ENCODE measurements at regions not wholly inside any gene's neighbourhood (a gene's known extent, or its start where the extent isn't known, plus 50 kb on each side); places are given as distances from the start of the nearest gene placed in this dataset.
"Not testable (repeated sequence)": the region's sequence is repeated elsewhere in the genome, so short reads cannot be mapped to it uniquely, and the experiment has no call there.

DNA sequence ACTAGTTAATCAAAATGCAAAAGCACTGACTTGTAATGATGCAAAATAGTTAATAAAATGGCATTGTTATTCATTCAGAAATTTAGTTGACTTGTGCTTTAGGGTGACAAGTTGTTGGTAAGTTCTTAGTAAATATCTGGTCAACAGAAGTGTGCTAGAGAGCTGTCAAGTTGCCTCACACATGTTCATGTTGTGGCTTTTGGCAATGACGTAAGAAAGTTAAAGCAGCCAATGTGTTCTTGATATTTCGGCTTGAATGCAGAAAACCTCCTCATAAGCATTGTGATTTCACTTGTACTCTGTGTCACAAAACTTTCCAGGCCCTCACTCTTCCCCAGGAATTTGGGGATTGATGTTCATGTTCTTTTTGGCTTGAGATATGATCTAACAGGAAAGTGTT is 626.7 kb downstream of the PRR16 start:
- DNase-seq (ENCODE audit: low spot score), result no peak

DNA sequence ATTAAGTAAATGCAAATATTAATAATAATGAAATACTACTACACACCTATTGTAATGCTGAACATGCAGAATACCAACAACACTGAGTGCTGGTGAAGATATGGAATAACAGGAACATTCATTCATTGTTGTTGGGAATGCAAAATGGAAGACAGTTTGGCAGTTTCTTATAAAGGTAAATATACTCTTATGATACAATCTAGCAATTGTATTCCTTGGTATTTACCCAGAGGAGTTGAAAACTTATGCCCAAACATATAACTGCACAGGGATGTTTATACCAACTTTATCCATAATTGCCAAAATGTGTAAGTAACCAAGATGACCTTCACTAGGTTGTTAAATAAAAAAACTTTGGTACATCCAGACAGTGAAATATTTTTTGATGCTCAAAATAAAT is 636.8 kb downstream of the PRR16 start:
- no peak for DNase-seq (ENCODE audit: low spot score)

- no peak for DNase-seq (ENCODE audit: low spot score)
These were observed 641.8 kb downstream of the PRR16 start for GRCh38 chr5:121105921-121106320.

DNA sequence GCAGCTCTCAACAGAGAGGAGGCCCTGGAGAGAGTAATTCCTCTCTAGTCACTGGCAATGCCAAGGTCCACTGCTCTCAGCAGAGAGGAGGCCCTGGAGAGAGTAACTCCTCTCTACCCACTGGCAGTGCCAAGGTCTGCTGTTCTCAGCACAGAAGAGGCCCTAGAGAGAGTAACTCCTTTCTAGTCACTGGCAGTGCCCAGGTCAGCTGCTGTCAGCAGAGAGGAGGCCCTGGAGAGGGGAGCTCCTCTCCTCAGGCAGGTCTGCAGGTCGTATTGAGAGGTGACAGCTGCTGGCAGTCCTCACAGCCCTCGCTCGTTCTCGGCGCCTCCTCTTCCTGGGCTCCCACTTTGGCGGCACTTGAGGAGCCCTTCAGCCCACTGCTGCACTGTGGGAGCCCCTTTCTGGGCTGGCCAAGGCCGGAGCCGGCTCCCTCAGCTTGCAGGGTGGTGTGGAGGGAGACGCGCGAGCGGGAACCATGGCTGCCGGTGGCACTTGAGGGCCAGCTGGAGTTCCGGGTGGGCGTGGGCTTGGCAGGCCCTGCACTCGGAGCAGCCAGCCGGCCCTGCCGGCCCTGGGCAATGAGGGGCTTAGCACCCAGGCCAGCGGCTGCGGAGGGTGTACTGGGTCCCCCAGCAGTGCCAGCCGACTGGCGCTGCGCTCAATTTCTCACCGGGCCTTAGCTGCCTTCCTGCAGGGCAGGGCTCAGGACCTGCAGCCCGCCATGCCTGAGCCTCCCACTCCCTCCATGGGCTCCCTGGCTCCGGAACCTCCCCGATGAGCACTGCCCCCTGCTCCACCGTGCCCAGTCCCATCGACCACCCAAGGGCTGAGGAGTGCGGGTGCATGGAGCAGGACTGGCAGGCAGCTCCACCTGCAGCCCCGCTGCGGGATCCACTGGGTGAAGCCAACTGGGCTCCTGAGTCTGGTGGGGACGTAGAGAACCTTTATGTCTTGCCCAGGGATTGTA is 642.9 kb downstream of the PRR16 start:
- DNase-seq (ENCODE audit: low spot score), result not testable (repeated sequence)

DNA sequence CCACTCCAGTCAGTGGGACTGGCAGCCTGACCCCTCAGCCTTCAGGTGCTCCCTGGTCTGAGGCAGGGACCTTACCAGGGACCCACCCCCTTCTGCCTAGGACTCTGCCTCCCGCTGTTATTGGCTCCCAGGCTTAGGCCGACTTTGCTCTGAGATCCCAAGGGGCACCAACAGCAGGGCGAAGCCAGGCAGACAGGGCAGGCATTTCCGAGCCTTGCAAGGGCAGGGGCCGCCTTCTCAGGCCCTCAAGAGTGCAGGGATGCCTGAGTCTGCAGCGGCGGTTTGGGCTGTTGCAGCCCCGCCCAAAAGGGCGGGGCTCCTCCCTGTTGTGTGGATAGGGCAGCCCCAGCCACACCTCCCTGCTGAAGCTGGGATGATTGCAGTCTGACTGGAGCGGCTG is 644.6 kb downstream of the PRR16 start:
- no peak for DNase-seq (ENCODE audit: low spot score)

DNA sequence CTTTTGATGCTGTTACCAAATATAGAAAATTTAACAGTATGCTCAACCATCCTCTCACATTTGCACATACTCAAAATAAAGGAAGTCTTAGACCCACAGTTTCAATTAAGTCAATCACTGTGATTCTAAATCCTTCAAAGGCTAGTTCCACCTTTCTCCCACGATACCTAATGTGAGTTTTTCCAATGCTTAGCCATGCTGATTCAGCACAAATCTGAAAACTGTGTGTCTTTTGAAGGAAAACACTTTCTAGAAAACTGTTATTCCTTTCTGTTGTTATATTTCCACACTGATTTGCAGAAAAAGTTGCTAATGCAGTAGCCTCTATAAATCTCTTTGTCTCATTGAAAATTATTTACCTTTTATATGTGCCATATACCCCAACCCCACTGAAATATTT is 645.7 kb downstream of the PRR16 start:
- no peak for DNase-seq (ENCODE audit: low spot score)

GRCh38 chr5:121121786-121122185 is 657.7 kb downstream of the PRR16 start:
- DNase-seq (ENCODE audit: low spot score), result no peak

DNA sequence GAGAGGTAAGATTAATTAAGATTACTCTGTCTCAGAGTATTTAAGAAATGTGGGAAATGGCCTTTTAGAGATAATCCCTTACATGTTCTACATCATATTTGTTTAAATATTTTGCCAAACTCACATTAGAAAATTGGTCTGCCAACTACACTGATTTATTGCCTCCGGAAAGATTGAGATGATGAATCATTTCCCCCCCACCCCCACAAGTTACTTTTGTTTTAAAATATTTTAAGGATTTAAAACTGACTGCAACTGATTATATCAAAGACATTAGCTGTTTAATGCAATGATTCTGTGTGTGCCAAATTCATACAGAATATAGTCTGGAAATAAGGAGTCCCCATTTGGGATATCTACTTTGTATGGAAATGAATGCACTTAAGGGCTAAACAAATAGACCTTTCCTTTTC is 674.4 kb downstream of the PRR16 start:
- no peak for DNase-seq (ENCODE audit: low spot score)

DNA sequence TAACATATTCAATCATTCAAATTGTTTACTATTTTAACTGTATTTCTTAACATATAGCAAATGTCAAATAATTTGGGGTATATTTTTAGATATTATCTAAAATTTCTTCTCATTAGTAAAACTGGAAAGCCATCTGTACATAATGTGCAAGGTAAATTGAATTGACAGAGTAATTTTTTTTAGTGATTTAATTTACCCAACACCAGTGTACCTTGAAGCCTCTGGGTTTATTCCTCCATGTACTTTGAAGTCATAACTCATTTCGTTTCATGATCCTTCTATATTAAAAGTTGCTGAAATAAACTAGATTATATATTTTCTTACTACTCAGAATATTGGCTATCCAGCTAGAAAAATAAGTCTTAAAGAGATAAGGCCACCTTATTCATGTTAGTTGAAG is 674.9 kb downstream of the PRR16 start:
- no peak for DNase-seq (ENCODE audit: low spot score)

DNA sequence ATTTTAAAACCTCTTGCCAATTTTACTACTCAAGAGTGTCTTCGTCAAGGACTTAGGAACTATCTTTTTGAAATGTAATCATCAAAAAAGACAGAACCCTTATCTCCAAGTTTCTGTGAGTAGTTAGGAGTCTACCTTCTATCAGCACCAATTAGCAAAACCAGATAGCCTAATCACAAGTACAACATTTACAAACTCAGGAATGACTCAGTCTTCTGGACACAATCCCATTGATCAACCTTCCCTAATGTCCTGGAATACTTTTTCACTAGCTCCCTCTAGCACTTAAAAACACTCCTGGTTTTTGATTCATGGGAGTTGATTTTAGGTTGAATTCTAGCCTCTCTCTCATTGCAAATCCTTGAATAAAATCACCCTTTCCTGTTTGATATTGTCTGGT is 680.7 kb downstream of the PRR16 start:
- DNase-seq (ENCODE audit: low spot score), result no peak

DNA sequence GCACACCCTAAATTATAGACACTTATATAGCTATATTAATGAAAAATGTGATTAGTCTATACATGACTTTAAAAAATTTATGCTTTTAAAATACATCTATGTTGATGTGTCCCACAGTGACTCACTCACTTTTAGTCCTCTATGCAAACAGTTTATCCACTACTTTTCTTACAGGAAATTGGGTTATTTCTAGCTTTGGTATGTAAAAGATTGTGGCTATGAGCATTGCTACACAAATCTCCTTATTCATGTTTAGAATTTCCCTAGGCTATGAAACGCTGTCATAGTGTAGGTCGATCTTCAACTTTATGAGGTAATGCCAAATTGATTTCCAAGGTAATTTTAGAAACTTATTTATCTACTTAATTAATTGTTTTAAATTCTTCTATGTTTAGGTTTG is 687.4 kb downstream of the PRR16 start:
- DNase-seq (ENCODE audit: low spot score), result no peak

DNA sequence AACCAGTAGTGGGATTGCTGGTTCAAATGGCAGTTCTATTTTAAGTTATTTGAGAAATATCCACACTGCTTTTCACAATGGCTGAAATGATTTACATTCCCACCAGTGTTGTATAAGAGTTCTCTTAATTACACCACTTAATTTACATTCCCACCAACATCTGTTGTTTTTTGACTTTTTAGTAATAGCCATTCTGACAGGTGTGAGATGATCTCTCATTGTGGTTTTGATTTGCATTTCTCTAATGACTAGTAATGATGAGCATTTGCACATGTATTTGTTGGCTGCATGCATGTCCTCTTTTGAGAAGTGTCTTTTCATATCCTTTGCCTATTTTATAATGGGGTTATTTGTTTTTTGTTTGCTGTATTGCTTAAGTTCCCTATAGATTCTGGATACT is 688.3 kb downstream of the PRR16 start:
- DNase-seq (ENCODE audit: low spot score), result no peak

DNA sequence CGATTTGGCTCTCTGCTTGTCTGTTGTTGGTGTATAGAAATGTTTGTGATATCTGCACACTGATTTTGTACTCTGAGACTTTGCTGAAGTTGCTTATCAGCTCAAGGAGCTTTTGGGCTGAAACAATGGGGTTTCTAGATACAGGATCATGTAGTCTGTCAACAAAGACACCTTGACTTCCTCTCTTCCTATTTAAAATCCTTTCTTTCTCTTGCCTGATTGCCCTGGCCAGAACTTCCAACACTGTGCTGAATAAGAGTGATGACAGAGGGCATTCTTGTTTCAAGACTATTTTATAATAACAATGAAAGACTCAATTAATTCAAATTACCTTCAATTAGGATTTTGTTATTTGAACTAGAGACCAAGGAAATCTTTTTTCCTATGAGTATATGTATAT is 692.5 kb downstream of the PRR16 start:
- no peak for DNase-seq (ENCODE audit: low spot score)

GRCh38 chr5:121158451-121158850 is 693.2 kb upstream of the FTMT start:
- no peak for DNase-seq (ENCODE audit: low spot score)

GRCh38 chr5:121160591-121160990 is 691.1 kb upstream of the FTMT start:
- no peak for DNase-seq (ENCODE audit: low spot score)

- no peak for DNase-seq (ENCODE audit: low spot score)
These were observed 687.0 kb upstream of the FTMT start for GRCh38 chr5:121164632-121165031.

DNA sequence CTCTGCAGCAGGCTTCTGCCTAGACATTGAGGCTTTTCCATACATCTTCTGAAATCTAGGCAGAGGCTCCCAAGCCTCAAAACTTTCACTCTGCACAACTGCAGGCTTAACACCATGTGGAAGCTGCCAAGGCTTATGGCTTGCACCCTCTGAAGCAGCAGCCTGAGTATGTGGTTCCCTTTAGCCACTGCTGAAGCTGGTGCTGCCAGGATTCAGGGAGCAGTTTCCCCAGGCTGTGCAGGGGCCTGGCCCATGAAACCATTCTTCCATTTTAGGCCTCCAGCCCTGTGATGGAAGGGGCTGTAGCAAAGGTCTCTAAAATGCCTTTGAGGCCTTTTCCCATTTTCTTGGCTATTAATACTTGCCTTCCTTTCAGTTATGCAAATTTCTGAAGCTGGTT is 680.3 kb upstream of the FTMT start:
- DNase-seq (ENCODE audit: low spot score), result no peak

- DNase-seq (ENCODE audit: low spot score), result peak; percentile 11
These were observed 679.8 kb upstream of the FTMT start for GRCh38 chr5:121171834-121172233.

GRCh38 chr5:121174351-121174750 is 677.3 kb upstream of the FTMT start:
- no peak for DNase-seq (ENCODE audit: low spot score)

DNA sequence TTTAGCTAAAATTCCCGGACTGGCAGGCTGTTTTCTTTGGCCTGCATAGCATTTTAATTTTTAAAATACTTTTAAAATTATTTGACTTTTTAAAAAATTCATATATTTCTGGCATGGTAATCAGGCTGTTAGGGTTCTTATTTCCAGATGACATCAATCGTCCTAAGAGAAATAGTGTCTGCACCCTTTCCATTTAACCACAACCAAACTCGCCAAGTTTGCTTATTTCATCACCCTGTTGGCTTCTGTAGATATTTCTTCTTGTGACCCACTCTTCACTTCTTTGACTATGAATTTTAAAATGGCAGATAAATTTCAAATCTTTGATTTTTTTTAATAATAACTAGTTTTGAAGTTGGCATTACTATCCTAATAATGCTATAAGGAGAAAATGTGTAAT is 675.7 kb upstream of the FTMT start:
- DNase-seq (ENCODE audit: low spot score), result no peak

DNA sequence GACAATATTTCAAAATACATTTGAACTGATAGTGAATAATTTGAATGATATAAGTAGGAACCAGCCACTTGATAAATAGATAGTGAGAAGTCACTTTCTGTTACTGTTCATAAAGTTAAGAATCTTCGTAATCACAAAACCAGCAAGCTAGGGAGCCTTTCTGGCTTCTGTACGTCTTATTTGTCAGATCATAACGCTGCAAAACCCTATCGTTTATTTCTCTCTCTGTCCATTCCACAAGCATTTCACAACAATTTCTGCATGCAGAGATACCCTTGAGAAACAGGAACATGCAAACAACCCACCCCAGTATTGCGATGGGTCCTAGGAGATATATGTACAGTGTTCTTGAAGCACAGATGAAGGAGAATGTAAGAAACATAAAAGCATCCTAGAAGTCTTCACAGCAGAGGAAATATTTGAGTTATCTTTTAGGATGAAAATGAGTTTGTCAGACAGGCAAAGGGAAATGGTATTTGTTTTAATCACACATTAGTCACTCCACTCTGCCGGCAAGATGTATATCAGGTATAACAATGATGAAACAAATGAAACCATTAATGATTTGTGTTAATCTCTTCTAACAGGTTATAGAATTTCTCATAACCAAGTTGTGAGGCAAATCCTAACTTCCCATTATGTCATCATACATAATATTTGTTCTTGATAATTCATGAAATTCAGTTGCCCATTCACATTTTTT is 668.7 kb upstream of the FTMT start:
- no peak for DNase-seq (ENCODE audit: low spot score)

DNA sequence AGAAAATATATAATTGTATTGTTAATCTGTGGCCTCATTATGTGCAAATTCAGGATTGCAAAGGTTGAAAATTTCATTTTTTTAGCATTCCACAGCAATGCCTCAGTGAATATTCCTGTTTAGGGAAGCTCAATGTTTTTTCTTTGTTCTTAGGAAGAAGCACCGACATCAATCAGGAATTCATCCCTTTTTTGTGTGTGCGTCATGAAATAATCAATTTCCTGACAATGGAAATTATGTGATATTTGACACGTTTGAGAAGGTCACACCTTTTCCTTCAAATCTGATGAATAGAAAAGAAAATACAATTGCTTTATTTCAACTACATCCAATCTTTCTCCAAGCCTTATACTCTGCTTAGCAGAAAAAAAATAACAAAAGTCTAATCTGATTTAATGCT is 662.8 kb upstream of the FTMT start:
- DNase-seq (ENCODE audit: low spot score), result no peak
